Mesendoderm (in vitro differentiated cells): ENCODE measurements at regions not wholly inside any gene's neighbourhood (a gene's known extent, or its start where the extent isn't known, plus 50 kb on each side); places are given as distances from the start of the nearest gene placed in this dataset.

ENCODE experiments used
- DNase-seq: peaks from one replicate; pipeline ENCODE4 v3.0.0; 2013
- H2AK5ac ChIP-seq: 2 replicates; pipeline ENCODE4 v1.6.1; 2013; ENCODE audit warnings: low read length, inconsistent platforms
- H2BK120ac ChIP-seq: 2 replicates; pipeline ENCODE4 v1.6.1; 2013; ENCODE audit warnings: low read depth, mild to moderate bottlenecking, low read length, moderate library complexity, mixed read lengths
- H2BK15ac ChIP-seq: replicated peaks from 2 replicates; pipeline ENCODE4 v1.6.1; 2013; ENCODE audit warnings: low read depth, mild to moderate bottlenecking, moderate library complexity
- H2BK5ac ChIP-seq: 2 replicates; pipeline ENCODE4 v1.6.1; 2013; ENCODE audit warnings: low read length, inconsistent platforms
- H3K18ac ChIP-seq: 2 replicates; pipeline ENCODE4 v1.6.1; 2013; ENCODE audit warnings: mild to moderate bottlenecking, low read length, mixed read lengths
- H3K23ac ChIP-seq: one replicate; pipeline ENCODE4 v1.6.1; 2013; ENCODE audit warnings: low read length
- H3K27ac ChIP-seq: 2 replicates; pipeline ENCODE4 v1.5.1; 2013; ENCODE audit warnings: low read depth, mild to moderate bottlenecking, inconsistent platforms, low read length, moderate library complexity
- H3K27me3 ChIP-seq: 2 replicates; pipeline ENCODE4 v1.6.1; 2013; ENCODE audit warnings: low read length, control low read depth, mild to moderate bottlenecking, inconsistent platforms; ENCODE audit not compliant: insufficient read depth, poor library complexity
- H3K36me3 ChIP-seq: 2 replicates; pipeline ENCODE4 v1.6.1; 2013; ENCODE audit warnings: low read length, inconsistent platforms; ENCODE audit not compliant: control insufficient read depth, insufficient read depth
- H3K4ac ChIP-seq: one replicate; pipeline ENCODE4 v1.6.1; 2013; ENCODE audit warnings: low read depth, mild to moderate bottlenecking, low read length, moderate library complexity
- H3K4me1 ChIP-seq: 2 replicates; pipeline ENCODE4 v1.6.1; 2013; ENCODE audit warnings: low read depth, low read length, inconsistent platforms; ENCODE audit not compliant: control insufficient read depth
- H3K4me2 ChIP-seq: 2 replicates; pipeline ENCODE4 v1.6.1; 2013; ENCODE audit warnings: low read length
- H3K4me3 ChIP-seq: 2 replicates; pipeline ENCODE4 v1.5.1; 2013; ENCODE audit warnings: mild to moderate bottlenecking, low read length
- H3K56ac ChIP-seq: one replicate; pipeline ENCODE4 v1.6.1; 2013; ENCODE audit warnings: low read length
- H3K79me1 ChIP-seq: 2 replicates; pipeline ENCODE4 v1.6.1; 2013; ENCODE audit warnings: low read length, inconsistent platforms
- H3K79me2 ChIP-seq: 2 replicates; pipeline ENCODE4 v1.6.1; 2013; ENCODE audit warnings: mild to moderate bottlenecking, low read length; ENCODE audit not compliant: control insufficient read depth, insufficient read depth
- H3K9ac ChIP-seq: 2 replicates; pipeline ENCODE4 v1.6.1; 2013; ENCODE audit warnings: low read length, inconsistent platforms
- H4K5ac ChIP-seq: one replicate; pipeline ENCODE4 v1.6.1; 2013; ENCODE audit warnings: low read length
- H4K8ac ChIP-seq: one replicate; pipeline ENCODE4 v1.6.1; 2013; ENCODE audit warnings: low read depth, mild to moderate bottlenecking, control low read depth, low read length, moderate library complexity
- WGBS: extraction: QIAGEN DNeasy Blood & Tissue Kit; methylation state at CpG from one replicate; pipeline ENCODE4 v1.1.7; 2013; ENCODE audit warnings: low lambda C conversion rate, missing lambda C conversion rate; ENCODE audit not compliant: insufficient coverage; ENCODE audit errors: extremely low coverage; 5-methylcytosine and 5-hydroxymethylcytosine counted together

DNA sequence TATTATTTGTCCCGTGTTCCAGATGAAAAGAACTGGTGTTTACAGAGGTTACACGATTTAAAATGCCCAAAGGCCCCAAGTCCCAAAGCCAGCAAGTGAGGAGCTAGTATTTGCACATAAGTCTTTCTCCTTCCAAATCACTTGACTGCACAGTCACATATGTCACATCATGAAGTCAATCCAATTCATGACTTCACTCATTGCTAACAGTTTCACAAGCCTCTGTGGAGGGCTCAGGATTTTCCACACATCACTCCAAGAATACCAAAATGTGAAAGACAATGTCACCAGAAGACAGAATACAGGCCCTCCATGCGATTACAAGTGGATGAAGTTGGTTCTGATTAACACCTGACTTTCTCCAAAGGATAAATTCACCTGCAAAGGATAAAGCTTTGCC is 283.1 kb upstream of the UBE2E2 start:
- Histone ChIP-seq H3K4ac (no peak overlapping the region), H3K79me1 (no peaks in the 10 kb centered on the region), H3K27me3 (no peaks in the 10 kb centered on the region), H3K9ac (no peak overlapping the region), H3K4me3 (no peak overlapping the region), H4K5ac (no peak overlapping the region), H3K4me1 (no peaks in the 10 kb centered on the region), H2BK120ac (no peak overlapping the region), H3K56ac (no peak overlapping the region), H3K23ac (no peak overlapping the region), H2BK15ac (no peak overlapping the region), H2BK5ac (no peak overlapping the region), H3K79me2 (no peaks in the 10 kb centered on the region), H4K8ac (no peak overlapping the region), H3K27ac (no peak overlapping the region), H3K4me2 (no peak overlapping the region), H2AK5ac (no peak overlapping the region), H3K18ac (no peak overlapping the region), H3K36me3 (no peaks in the 10 kb centered on the region)
- no CpG with 5 or more reads among the region's 3 CpGs for WGBS
- no peak for DNase-seq

DNA sequence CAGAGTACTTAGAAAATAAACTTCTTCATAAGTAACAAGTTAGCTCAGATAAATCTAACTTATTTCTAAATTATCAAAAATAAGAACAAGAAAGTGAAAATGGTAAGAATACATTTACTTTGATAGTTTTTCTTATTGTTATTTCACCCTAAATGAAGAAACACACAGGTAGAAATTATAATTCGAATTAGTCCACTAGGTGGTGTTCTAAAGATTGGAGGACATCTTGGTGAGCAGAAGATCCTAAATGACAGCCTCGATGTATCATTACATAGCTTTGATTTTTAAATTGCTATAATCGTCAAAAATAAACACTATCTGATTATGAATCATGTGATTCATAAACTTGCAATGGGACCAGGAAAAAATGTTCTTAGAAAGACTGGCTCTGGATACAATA is 280.8 kb upstream of the UBE2E2 start:
- Histone ChIP-seq H3K27me3 (no peaks in the 10 kb centered on the region), H3K36me3 (no peaks in the 10 kb centered on the region), H2BK5ac (no peak overlapping the region), H4K5ac (no peak overlapping the region), H4K8ac (no peak overlapping the region), H3K18ac (no peak overlapping the region), H3K4me3 (no peak overlapping the region), H3K4me2 (no peak overlapping the region), H3K56ac (no peak overlapping the region), H3K9ac (no peak overlapping the region), H3K79me1 (no peaks in the 10 kb centered on the region), H3K23ac (no peak overlapping the region), H2AK5ac (no peak overlapping the region), H2BK15ac (no peak overlapping the region), H3K4ac (no peak overlapping the region), H3K4me1 (no peaks in the 10 kb centered on the region), H2BK120ac (no peak overlapping the region), H3K27ac (no peak overlapping the region), H3K79me2 (no peaks in the 10 kb centered on the region)
- WGBS, result no CpG with 5 or more reads among the region's 3 CpGs
- DNase-seq, result peak; percentile 28

DNA sequence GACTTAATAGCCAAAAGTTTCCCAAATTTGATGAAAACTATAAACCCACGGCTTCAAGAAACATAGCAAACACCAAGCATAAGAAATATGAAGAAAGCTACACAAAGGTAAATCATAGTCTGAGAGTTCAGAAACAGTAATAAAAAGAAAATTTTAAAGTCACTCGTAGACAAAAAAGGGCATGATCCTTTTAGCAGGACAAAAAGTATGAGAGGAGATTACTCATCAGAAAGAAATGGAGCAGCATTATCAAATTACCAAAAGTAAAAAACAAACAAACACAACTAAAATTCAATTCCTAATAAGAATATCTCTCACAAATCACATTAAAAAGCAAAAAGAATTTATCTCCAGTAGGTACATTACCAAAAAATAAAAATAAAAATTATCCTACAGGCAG is 279.4 kb upstream of the UBE2E2 start:
- no CpG with 5 or more reads among the region's 2 CpGs for WGBS
- H3K79me2 ChIP-seq, result no peaks in the 10 kb centered on the region
- H3K27ac ChIP-seq, result no peak overlapping the region
- H2AK5ac ChIP-seq, result no peak overlapping the region
- no peak for DNase-seq
- H3K9ac ChIP-seq, result no peak overlapping the region
- no peaks in the 10 kb centered on the region for H3K36me3 ChIP-seq
- H4K8ac ChIP-seq, result no peak overlapping the region
- no peaks in the 10 kb centered on the region for H3K4me1 ChIP-seq
- H2BK5ac ChIP-seq, result no peak overlapping the region
- H3K23ac ChIP-seq, result no peak overlapping the region
- H3K4ac ChIP-seq, result no peak overlapping the region
- no peak overlapping the region for H2BK120ac ChIP-seq
- H3K4me3 ChIP-seq, result no peak overlapping the region
- H3K18ac ChIP-seq, result no peak overlapping the region
- H2BK15ac ChIP-seq, result no peak overlapping the region
- H3K56ac ChIP-seq, result no peak overlapping the region
- no peak overlapping the region for H4K5ac ChIP-seq
- no peaks in the 10 kb centered on the region for H3K27me3 ChIP-seq
- no peak overlapping the region for H3K4me2 ChIP-seq
- H3K79me1 ChIP-seq, result no peaks in the 10 kb centered on the region

DNA sequence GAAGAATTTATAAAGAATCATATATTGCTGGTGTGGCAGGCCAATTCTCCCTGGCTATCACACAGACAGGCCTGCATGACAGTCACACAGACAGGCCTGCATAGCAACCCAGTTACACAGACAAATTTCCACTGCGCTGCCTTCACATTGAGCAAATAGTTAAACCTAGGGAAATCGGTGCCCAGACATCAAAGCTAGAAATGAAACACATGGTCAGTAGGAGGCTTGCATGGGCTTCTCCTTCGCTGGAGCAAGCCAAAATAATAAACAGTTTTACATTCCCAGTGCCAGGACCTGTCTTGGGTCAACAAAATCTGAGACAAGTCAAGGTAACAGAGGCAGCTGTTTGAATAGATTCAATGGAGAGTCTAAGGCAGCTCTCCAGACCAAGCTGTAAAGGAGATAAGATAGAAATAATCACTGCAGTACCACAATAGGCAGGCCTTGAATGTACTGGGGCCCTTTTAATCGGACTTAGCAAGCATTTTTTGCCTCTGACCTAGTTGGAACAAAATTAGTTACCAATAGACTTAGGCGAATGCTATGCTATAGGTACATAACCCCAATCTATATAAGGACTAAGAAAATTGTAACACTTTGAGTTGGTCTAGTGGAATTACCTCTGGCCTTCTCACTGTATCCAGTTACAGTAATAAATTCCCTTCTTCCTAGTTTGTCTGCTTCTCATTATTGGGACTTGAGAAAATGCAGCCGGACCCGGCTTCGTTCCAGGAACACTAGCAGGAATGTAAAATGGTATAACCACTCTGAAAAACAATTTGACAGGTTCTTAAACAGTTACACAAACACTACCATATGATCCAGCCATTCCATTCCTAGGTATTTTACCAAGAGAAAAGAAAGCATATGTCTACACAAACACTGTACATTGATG is 274.7 kb upstream of the UBE2E2 start:
- H3K27ac ChIP-seq, result no peak overlapping the region
- WGBS, result no CpG with 5 or more reads among the region's 8 CpGs
- H3K56ac ChIP-seq, result no peak overlapping the region
- no peak overlapping the region for H4K8ac ChIP-seq
- H2BK5ac ChIP-seq, result no peak overlapping the region
- no peak overlapping the region for H3K9ac ChIP-seq
- no peaks in the 10 kb centered on the region for H3K27me3 ChIP-seq
- no peak overlapping the region for H2AK5ac ChIP-seq
- H3K79me2 ChIP-seq, result no peaks in the 10 kb centered on the region
- DNase-seq, result no peak
- H3K79me1 ChIP-seq, result no peaks in the 10 kb centered on the region
- no peak overlapping the region for H3K23ac ChIP-seq
- no peaks in the 10 kb centered on the region for H3K36me3 ChIP-seq
- H3K4ac ChIP-seq, result no peak overlapping the region
- no peak overlapping the region for H2BK120ac ChIP-seq
- H3K4me2 ChIP-seq, result no peak overlapping the region
- no peak overlapping the region for H2BK15ac ChIP-seq
- no peak overlapping the region for H4K5ac ChIP-seq
- no peak overlapping the region for H3K18ac ChIP-seq
- H3K4me1 ChIP-seq, result no peaks in the 10 kb centered on the region
- H3K4me3 ChIP-seq, result no peak overlapping the region

DNA sequence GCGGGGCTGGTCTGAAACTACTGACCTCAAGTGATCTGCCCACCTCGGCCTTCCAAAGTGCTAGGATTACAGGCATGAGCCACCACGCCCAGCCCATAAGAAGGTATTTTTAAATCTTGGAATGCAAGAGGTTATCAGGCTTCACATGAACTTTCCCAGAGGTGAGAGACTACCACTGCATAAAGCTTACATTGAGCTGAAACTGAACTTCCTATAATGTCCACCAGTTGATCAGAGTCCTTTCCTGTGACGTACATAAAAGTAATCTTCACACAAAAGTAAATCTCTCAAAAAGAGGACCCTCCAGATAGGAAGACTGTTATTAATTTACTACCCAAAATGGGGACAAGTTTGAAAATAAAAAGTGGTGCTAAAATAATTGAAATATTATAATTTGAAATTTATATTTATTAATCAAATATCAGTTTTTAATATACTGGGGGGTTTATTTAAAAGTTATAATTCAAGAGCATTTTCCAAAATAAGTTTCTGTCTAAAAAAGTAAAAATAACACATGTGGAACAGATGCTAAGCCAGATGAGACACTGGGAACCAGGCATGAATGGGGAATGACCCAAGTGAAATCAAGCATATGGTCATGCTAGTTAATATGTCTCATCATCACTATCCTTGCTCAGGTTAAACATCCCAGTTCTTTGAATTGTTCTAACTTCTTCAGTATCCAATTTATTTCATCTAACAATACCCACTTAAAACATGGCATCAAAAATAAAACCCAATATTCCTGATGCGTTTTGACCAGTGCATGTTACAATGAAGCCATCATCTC is 269.9 kb upstream of the UBE2E2 start:
- no peak overlapping the region for H3K4me3 ChIP-seq
- H3K18ac ChIP-seq, result no peak overlapping the region
- H3K23ac ChIP-seq, result no peak overlapping the region
- H3K4me1 ChIP-seq, result no peaks in the 10 kb centered on the region
- H2AK5ac ChIP-seq, result no peak overlapping the region
- H2BK5ac ChIP-seq, result no peak overlapping the region
- no peak overlapping the region for H3K56ac ChIP-seq
- no CpG with 5 or more reads among the region's 5 CpGs for WGBS
- no peaks in the 10 kb centered on the region for H3K79me2 ChIP-seq
- H3K4ac ChIP-seq, result no peak overlapping the region
- H3K27ac ChIP-seq, result no peak overlapping the region
- H4K5ac ChIP-seq, result no peak overlapping the region
- no peak overlapping the region for H3K4me2 ChIP-seq
- no peak overlapping the region for H3K9ac ChIP-seq
- H4K8ac ChIP-seq, result no peak overlapping the region
- H3K79me1 ChIP-seq, result no peaks in the 10 kb centered on the region
- DNase-seq, result peak; percentile 63
- no peaks in the 10 kb centered on the region for H3K36me3 ChIP-seq
- no peak overlapping the region for H2BK15ac ChIP-seq
- H2BK120ac ChIP-seq, result no peak overlapping the region
- no peaks in the 10 kb centered on the region for H3K27me3 ChIP-seq
